Fibroblast of peridontal ligament (primary cell): ENCODE measurements at regions not wholly inside any gene's neighbourhood (a gene's known extent, or its start where the extent isn't known, plus 50 kb on each side); places are given as distances from the start of the nearest gene placed in this dataset.
"Not testable (repeated sequence)": the region's sequence is repeated elsewhere in the genome, so short reads cannot be mapped to it uniquely, and the experiment has no call there.

ENCODE experiments used
- DNase-seq: peaks from one replicate; pipeline ENCODE4 v3.0.0-alpha.2; 2010; ENCODE audit errors: extremely low read depth

DNA sequence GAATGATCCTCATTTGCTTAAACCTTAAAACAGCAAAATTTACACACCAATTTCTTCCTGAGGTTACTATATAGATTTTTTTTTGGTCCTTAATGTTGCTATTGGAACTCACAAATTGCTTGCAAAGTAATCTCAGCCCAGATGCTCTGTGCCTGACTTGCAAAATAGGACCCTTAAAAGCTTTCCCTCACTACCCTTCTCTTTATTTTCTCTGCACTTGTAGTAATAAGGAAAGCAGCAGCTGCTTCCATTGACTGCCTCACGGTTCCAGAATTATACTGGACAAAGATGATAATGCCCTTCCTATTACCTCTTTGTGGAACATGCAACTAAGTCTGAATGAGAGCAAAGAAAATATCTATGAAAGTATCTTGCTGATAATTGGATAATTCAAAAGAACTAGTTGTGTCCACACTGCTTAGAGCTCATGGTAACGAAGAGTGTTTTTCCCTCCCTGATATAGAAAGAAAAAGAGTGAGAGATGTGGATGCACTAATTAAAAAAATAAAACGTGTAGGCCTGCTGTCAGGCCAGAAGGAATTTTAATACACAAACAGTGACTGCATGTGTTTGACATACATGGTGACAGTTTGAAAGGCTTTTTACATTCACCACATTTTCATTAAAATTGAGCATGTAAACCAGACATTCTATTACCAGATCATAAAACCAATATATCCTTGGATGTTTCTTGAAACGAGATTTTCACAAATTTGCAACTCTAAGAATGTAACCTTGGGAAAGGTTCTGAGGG, 783.1 kb downstream of the GBE1 start:
- no peak for DNase-seq

DNA sequence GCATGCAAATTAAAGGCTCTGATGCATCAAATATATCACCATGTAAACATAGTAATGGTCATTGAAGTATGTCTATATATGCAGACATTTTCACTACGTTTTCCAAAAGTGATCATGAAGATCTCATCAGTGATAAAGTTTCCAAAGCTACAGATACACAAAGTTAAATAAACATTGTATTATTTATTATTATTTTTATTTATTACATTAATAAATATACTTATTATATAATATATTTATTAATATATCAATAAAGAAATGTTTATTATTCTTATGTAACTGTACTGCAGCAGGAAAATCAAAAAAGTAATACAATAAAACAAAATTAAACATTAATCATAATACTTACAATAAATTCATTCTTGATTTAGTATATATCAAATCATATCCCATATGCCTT, 791.2 kb downstream of the GBE1 start:
- no peak for DNase-seq

DNA sequence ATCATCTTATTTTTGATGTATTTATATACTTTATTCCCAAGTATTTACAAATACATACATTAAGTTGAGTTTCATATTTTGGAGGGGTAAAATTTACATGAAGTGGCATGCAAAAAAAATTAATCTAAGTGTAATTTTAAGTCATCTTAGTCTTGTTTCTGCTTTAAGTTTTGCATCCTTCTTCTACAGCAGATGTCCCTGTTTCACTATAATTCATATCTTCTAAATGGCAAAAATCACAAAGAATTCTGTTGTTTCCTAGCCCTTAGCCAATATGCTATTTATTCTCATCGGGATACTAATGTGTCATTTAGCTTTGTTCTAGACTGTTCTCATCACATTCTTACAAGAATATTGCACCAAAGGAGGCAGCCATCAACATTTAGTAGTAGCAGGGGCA, 831.9 kb downstream of the GBE1 start:
- DNase-seq, result no peak

DNA sequence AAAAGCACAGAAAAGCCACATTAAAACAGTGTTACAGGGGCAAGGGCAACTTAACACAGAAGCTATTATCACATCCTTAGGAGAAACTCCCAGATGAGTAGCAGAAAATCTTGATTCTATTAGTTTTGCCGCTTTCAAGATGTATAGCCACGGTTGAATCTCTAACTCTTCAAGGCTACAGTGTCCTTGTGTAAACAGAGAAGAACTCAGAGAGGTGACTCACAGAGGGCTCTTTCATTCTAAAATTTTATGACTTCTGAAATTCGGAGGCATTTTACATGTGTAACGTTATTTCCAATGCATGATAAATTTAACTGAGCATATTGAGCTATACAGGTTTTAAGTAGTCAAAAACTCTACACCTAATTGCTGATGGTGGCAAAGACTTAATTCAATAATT, 846.6 kb downstream of the GBE1 start:
- no peak for DNase-seq

DNA sequence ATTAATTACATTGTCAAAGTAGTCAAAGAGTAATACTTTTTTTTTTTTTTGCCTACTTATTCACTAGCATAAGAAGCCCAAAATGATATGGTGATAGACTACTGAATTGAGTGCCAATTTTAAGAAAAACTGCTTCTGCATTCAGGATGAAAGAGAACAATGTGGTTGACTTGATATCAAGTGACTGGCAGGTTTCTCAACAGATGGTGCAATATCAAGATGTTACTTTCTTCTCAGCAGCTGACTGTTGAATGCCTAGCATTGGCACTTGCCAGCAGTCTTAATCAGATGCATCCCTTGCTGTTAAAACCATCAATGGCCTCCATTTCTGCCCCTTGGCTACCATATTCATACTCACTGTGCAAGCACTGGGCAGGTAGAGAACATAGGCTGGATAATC, 863.2 kb downstream of the GBE1 start:
- DNase-seq, result no peak

DNA sequence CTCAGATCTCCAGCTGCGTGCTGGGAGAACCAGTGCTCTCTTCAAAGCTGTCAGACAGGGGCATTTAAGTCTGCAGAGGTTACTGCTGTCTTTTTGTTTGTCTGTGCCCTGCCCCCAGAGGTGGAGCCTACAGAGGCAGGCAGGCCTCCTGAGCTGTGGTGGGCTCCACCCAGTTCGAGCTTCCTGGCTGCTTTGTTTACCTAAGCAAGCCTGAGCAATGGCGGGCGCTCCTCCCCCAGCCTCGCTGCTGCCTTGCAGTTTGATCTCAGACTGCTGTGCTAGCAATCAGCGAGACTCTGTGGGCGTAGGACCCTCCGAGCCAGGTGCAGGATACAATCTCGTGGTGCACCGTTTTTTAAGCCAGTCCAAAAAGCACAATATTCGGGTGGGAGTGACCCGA, 864.4 kb downstream of the GBE1 start:
- not testable (repeated sequence) for DNase-seq

DNA sequence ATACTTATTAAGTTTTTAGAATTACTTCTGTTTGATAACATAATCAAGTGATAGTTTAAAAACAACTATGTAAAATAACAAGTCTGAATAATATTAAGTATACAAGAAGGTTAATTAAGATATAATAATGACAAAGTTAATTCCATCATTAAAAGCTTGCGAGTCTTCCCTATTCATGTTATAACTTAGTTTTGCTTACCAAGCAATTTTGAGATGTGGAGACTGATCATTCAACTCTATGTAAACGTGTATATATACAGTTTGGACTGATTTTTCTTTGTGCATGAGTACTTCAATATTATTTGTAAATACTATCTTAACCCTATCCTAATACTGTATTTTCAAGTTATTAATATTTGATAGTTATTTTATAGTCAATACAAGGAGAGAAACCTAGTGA, 870.9 kb downstream of the GBE1 start:
- DNase-seq, result no peak

DNA sequence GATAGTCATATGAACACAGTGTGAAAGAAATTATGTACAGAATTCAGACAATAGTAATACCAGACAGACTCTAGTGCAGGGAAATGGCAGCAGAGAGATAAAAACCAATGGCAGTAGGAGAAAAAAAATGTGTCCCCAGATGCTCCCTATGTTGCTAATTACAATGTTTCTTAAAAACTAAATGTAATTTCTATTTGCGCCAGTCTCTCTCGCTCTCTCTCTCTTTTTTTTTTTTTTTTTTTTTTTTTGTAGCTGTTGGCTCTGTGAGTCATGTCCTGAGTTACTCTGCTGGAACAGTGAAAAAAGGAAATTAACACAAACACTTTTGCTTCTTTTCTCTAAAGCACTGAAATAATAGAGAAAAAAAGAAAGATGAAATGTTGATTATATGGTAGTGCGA, 871.9 kb downstream of the GBE1 start:
- no peak for DNase-seq

DNA sequence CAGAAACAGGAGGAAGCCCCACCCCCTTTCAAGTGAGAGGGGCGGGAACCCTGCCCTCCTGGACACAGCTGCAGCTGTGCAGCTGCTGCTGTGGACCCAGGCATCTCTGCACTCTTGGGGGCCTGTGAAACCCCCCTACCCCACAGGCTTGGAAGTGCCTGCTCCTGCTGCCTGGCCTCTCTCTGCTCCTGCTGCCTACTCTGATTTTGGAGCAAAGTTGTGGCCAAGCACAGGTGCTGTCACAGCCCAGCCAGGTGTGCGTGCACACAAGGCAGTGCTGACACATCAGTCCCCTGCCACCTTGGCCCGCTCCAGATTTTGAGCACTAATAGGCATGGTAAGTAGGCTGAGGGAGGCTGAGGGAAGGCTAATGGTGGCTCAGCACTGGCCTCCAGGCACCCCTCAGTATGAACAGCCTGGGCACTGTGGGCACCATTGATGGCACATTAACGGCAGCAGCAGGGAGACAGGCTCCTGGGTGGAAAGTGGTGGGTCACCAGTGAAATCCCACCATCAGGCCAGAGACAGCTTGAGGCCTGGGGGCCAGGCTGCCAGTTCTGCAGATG, 890.9 kb downstream of the GBE1 start:
- no peak for DNase-seq

DNA sequence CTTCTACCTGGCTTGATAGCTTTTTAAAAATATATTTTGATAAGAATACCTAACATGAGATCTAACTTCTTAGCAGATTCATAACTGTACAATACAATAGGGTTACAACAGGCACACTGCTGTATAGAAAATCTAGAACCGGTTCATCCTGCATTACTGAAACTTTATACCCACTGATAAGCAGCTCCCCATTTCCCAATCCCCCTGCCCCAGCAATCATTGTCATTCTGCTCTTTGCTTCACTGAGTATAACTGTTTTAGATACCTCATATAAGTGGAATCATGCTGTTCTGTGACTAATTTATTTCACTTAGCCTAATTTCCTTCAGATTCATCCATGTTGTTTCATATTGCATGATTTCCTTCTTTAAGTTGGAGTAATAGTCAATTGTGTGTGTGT, 906.0 kb downstream of the GBE1 start:
- no peak for DNase-seq

DNA sequence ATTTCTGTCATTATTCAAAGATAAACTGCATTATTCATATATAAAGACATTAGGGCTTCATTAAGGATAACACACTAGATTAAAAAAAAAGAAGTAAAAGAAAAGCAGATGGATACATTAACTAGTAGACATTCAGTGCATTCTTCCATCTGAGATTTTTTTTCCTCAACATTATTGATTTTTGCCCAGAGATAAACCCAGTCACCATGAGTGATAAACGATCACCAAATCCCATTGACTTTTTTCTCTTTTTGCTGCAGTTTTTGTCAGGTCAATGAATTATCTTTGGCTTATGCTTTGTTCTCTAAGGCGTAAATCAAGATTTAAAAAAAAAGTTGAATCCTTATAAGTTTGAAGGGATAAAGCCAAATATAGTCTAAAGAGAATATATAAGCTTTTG, 925.0 kb downstream of the GBE1 start:
- no peak for DNase-seq

DNA sequence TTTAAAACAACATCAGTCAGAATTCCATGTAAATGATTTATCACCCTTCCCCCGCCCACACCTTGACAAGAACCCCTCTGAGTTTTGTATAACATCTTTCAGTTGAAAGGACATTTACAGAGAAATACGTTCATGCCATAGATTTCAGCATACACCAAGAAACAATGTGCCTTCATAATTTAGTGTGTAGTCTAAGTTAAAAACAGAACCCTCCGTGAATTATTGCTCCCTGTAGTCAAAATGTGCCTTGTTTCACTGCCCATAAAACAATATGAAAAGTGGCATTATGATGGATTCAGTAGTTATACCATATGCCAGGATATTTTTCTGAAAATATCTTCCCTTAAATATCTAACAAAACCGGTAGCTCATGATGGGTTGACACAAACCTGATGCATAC, 953.9 kb downstream of the GBE1 start:
- DNase-seq, result no peak

DNA sequence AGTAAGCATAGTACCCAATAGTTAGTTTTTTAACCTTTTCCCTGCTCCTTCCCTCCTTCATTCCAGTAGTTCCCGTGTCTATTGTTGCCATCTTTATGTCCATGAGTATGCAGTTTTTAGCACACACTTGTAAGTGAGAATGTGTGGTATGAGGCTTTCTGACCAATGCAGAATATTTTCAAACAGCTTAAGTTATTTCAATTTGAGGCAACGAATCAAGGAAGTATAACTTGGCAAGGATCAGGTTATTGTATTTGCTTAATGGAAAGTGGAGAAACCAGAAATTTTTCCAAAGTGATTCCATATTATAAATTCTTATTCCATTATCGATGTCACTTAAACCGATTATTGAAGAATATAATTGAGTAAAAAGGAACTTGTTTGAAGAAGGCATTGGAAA, 954.8 kb downstream of the GBE1 start:
- DNase-seq, result no peak

DNA sequence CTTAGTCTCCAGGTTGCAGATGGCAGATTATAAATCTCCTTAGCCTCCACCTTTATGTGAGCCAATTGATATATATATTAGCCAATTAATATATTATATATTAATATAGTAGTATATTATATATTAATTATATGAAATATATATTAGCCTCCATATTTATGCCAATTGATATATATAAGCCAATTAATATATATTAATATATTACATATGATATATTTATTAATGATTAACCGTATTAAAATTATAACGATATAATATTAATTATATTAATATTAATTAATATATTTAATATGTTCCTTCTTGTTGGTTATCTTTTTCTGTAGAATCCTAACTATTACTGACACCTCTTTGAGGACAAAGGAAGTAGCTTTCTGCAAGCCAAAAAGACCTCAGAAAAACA, 972.5 kb downstream of the GBE1 start:
- no peak for DNase-seq

DNA sequence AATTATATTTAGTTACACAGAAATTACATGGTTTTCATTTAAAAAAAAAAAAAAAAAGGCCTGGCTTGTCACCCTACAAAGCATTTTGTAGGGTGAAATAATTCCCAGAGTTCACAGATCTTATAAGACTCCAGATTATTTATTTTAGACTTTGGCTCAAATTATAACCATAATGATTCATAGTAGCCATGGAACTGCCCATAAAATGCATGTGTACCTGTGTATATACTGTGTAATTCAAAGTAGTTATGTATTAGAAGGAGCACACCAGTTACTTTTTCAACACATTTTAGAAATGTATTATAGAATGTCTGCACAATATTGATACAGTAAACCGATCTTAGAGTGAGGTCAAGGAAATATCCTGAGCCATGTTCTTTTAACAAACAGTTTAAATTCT, 975.6 kb downstream of the GBE1 start:
- no peak for DNase-seq

DNA sequence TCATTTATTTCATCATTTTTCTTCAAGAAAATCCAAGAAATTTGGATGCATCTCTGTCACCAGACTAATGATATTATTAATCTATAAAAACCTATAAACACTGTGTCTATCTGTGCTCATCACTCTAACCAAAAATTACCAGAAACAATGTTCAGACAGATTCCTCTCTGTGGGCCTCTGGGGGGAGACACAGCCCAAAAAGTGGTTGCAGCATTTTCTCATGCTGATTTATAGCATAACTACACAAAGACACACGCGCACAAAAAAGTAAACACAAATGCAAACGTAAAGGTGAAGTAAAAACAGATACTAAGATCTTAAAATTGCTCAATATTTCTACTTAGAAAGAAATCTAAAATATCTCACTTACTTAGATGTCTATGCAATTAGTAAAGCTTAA, 976.0 kb downstream of the GBE1 start:
- no peak for DNase-seq

DNA sequence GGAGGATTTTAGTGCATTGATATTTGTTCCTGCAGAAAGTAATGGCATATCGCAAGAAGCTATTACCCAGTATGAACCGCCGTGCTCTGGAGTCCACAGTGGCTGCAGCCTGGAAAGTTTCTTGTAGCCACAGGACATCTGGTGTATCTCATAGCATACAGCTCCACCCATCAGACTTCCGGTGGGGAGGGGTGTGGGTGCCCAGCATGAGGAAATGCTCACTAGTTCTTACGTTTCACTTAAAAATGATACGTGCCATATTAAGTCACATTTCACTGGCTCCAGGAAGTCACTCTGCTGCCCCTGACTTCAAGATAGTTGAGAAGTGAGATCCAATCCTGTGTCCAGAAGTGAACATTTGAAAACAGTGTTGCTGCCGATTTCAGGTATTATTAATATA, 990.4 kb downstream of the GBE1 start:
- DNase-seq, result no peak

DNA sequence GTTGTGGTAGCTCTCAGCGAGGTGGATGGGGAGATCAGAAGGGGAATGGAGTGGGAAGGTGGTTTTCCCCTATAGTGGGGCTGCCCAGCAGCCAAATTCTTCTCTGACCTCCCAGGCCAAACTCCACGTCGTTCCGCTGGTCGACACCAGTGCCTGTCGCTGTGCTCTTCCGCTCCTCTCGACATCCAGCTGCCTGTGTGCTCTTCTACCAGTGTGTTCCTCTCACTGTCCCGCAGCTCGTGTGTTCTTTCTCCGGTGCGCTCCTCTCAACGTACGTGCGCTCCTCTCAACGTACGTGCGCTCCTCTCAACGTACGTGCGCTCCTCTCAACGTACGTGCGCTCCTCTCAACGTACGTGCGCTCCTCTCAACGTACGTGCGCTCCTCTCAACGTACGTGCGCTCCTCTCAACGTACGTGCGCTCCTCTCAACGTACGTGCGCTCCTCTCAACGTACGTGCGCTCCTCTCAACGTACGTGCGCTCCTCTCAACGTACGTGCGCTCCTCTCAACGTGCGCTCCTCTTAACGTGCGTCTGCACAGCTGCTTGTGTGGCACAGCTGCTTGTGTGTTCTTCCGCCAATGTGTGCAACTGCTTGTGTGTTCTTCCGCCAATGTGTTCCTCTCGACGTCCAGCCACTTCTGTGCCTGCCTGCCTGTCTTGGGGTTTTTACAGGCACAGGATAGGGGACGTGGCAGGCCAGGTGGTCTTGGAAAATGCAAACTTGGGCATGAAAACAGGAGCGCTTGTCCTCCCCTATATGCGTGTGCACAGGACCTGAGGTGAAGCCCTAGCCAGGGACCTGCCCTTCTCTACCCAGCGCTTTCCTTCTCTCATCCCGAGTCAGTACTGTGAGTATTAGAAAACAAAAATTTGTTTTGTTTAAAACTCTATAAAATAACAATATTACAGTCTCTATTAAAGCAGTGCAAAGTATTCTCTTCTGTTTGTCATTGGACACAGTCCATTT, 991.1 kb downstream of the GBE1 start:
- DNase-seq, result no peak

DNA sequence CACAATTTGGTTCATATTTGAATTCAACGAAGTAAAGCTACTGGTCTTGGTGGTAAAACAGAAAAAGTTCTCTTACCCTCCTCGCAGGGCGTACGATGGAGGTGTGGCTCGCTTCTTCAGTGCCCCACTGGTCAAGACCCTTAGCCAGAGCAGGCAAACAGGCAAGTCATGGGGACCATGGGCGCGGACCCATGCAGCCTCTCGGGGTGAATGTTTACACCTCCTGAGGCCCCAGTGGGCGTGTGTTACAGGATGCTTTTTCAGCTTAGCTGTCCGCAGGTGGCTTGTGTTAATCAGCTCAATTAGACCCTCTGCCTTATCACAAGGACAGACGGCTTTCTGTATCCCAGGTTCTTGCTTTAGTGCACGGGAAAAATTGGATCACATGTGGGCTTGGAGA, 991.8 kb downstream of the GBE1 start:
- DNase-seq, result no peak

DNA sequence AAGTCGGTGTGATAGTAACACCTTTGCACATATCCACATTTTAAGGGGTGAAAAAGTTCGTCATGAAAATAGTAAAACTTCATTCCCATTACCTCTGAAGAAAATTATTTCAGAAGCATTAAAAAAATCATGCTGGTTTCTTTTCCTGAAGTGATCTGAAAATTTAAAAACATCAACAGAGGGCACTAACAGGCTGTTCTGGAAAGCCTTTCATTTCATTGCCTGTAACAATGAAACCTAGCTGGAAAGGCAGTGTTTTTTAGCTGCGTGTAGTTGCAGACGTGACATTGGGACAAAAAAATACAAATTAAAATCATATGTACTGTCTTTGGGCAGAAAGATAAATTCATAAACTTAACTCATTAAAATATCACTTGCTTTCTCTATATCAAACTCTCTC, 993.8 kb downstream of the GBE1 start:
- DNase-seq, result no peak

DNA sequence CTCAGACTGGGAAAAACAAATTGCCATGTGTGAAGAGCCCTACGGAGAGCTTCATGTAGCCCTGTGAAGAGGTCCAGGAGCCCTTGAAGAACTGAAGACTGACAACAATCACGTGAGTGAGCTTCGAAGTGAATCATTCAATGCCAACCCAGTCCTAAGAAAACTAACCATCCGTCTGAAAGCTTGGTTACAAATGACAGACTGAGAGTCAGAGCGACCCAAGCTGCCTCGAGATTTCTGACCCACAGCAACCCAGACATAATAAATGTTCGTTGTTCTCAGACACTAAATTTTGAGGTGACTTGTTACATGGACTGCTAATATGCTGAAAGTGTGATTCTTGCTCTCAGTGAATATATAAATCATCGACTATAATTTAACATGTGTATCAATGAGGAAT, 987.2 kb upstream of the ROBO1 start:
- no peak for DNase-seq

DNA sequence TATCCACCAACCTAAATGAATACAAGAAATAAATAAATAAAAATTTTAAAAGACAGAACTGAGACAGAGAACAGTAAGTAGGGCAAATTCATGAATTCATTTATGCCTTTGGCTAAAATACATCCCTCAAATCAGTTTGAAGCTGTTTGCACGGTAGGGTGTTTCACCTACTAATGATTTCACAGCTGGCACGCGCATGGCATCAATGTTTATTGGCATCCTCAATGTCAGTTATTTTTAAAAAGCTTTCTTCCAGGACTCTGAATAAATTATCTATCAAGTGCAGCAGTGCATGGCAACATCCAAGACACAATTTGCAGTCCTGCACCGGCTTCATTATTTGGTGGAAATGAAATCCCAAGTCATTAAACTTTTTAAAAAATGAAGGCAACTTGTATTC, 985.2 kb upstream of the ROBO1 start:
- DNase-seq, result no peak

DNA sequence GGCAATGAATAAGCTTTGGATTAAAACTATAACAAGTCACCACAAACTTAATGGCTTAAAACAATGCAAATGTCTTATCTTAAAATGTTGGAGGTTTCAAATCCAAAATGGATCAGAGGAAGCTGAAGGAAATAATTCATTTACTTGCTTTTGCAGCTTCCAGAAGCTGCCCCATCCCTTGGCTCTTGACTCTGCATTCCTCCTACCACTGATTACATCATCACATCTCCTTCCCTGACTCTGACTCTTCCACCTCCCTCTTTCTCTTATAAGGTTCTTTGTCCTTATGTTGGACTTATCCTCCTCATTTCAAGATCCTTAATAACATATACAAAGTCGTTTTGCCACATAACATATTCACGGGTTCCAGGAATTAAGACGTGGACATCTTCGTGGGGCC, 982.8 kb upstream of the ROBO1 start:
- no peak for DNase-seq
